ENCODE measurements at regions not wholly inside any gene's neighbourhood (a gene's known extent, or its start where the extent isn't known, plus 50 kb on each side); places are given as distances from the start of the nearest gene placed in this dataset.

GRCh38 chr1:86633921-86634320, 70.5 kb upstream of the SH3GLB1 start:
- TF ChIP-seq CTCF (IDR thresholded peaks at IDR 0.05) (no peak), POLR2A (IDR thresholded peaks at IDR 0.05) (no peak)
